PC-3 (cell line): ENCODE measurements at regions not wholly inside any gene's neighbourhood (a gene's known extent, or its start where the extent isn't known, plus 50 kb on each side); places are given as distances from the start of the nearest gene placed in this dataset.

Source experiments
- EZH2 ChIP-seq: fragments of 300-600 bp; sonication (generic); IDR thresholded peaks from one replicate; pipeline ENCODE4 v1.6.1; 2017; ENCODE audit warnings: antibody characterized with exemption, mild to moderate bottlenecking, low read length; ENCODE audit not compliant: unreplicated experiment
- EZH2phosphoT487 ChIP-seq: fragments of 300-600 bp; sonication (generic); IDR thresholded peaks from 2 replicates; pipeline ENCODE4 v1.6.1; 2018; ENCODE audit warnings: mild to moderate bottlenecking, antibody characterized with exemption, low read length, borderline replicate concordance
- TF ChIP-seq, protein P1 (sequence below): fragments of 300-600 bp; sonication (generic); conservative IDR thresholded peaks from 2 replicates; pipeline ENCODE4 v1.5.1; 2017; ENCODE audit warnings: antibody characterized with exemption, low read depth, mild to moderate bottlenecking, low read length

DNA sequence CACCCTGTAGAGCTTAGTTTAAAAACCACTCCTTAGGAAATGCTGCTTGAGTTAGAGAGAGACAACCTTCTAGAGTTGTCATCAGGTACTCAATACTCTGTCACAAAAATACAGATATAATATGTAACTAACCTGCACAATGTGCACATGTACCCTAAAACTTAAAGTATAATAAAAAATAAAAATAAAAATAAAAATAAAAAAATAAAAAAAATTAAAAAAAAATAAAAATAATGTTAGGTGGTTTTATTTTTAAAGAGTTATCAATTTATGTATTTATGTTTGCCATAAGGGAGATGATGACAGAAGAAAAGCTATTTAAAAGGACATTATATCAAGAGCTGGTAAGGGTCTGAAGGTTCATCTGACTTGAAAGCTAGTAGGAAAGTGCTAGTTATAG lies 397.9 kb downstream of the TMA16 start:
- TF ChIP-seq, protein P1, sequence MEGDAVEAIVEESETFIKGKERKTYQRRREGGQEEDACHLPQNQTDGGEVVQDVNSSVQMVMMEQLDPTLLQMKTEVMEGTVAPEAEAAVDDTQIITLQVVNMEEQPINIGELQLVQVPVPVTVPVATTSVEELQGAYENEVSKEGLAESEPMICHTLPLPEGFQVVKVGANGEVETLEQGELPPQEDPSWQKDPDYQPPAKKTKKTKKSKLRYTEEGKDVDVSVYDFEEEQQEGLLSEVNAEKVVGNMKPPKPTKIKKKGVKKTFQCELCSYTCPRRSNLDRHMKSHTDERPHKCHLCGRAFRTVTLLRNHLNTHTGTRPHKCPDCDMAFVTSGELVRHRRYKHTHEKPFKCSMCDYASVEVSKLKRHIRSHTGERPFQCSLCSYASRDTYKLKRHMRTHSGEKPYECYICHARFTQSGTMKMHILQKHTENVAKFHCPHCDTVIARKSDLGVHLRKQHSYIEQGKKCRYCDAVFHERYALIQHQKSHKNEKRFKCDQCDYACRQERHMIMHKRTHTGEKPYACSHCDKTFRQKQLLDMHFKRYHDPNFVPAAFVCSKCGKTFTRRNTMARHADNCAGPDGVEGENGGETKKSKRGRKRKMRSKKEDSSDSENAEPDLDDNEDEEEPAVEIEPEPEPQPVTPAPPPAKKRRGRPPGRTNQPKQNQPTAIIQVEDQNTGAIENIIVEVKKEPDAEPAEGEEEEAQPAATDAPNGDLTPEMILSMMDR, result no peak
- no peak for TF ChIP-seq EZH2
- TF ChIP-seq EZH2phosphoT487, result no peak
